K562 (cell line): ENCODE measurements at regions not wholly inside any gene's neighbourhood (a gene's known extent, or its start where the extent isn't known, plus 50 kb on each side); places are given as distances from the start of the nearest gene placed in this dataset.
"Not testable (repeated sequence)": the region's sequence is repeated elsewhere in the genome, so short reads cannot be mapped to it uniquely, and the experiment has no call there.

Experiments used
- ATAC-seq: fragments of 200-7000 bp; cut with Tn5 transposase; 3 replicates; pipeline ENCODE4 v1.9.1; 2020; ENCODE audit warnings: moderate library complexity
- BruUV-seq: library from RNA; stranded (reverse); fragments of 400-500 nt; replicated peaks from 2 replicates; lab custom pipeline; 2021; lab: Mats Ljungman, UMichigan
- CTCF ChIA-PET: fragments of 300-600 bp; formaldehyde crosslinking; extraction: SDS; loops from one replicate; lab custom pipeline; 2021; ENCODE audit warnings: low intra/inter-chr PET ratio; lab: Yijun Ruan, JAX
- POLR2A ChIA-PET: fragments of 300-600, 350-650 bp; sonication (Branson Sonifier 250); formaldehyde crosslinking; extraction: SDS; loops from one replicate; lab custom pipeline; 2021; ENCODE audit warnings: antibody characterized with exemption, inconsistent platforms; lab: Yijun Ruan, JAX
- DNase-seq, 4 experiments: peaks; one replicate each; pipeline versions ENCODE4 v3.0.0 to v3.0.0-alpha.2; 2011 to 2018; ENCODE audit warnings: low spot score in 3 of 4, mixed read lengths in 3 of 4; ENCODE audit errors: extremely low read depth in 1 of 4
- FAIRE-seq: peaks from 2 replicates; lab custom pipeline; 2011; peaks lifted over from hg19 to GRCh38; lab: Jason Lieb, UNC
- H2AFZ ChIP-seq: 2 replicates; pipeline ENCODE4 v1.6.0; 2011; ENCODE audit warnings: low read depth, low read length, control low read depth, inconsistent platforms
- H3K27ac ChIP-seq: fragments of 200-600 bp; 3 replicates; pipeline ENCODE4 v1.8.0; 2011; ENCODE audit warnings: low read depth, mild to moderate bottlenecking, control low read depth, inconsistent platforms, low read length, moderate library complexity, mixed read lengths; ENCODE audit errors: extremely low read depth
- H3K27me3 ChIP-seq, 2 experiments: fragments of 300-600 bp in 1 of 2; 2 replicates in 1 of 2; 3 replicates in 1 of 2; pipeline versions ENCODE4 v1.6.0 to v1.8.0; 2011; ENCODE audit warnings: inconsistent platforms in 2 of 2, low read length in 2 of 2, mild to moderate bottlenecking in 1 of 2, mixed read lengths in 1 of 2, moderate library complexity in 1 of 2; ENCODE audit not compliant: control insufficient read depth in 2 of 2, insufficient read depth in 2 of 2
- H3K36me3 ChIP-seq: fragments of 300-600 bp; 3 replicates; pipeline ENCODE4 v1.8.0; 2011; ENCODE audit warnings: mild to moderate bottlenecking, low read length, inconsistent platforms; ENCODE audit not compliant: control insufficient read depth, insufficient read depth
- H3K4me1 ChIP-seq, 2 experiments: fragments of 200-600 bp in 1 of 2; replicated peaks in 1 of 2; 2 replicates in 1 of 2; 3 replicates in 1 of 2; pipeline versions ENCODE4 v1.5.1 to v1.8.0; 2011; ENCODE audit warnings: inconsistent platforms in 2 of 2, low read length in 2 of 2, mild to moderate bottlenecking in 1 of 2, mixed read lengths in 1 of 2, moderate library complexity in 1 of 2; ENCODE audit not compliant: control insufficient read depth in 2 of 2, insufficient read depth in 2 of 2
- H3K4me2 ChIP-seq: 2 replicates; pipeline ENCODE4 v1.6.1; 2011; ENCODE audit warnings: low read length, control low read depth, inconsistent platforms, mixed read lengths; ENCODE audit not compliant: insufficient read depth
- H3K4me3 ChIP-seq: fragments of 200-600 bp; sonication (generic), shearing (Covaris generic); 2 replicates; pipeline ENCODE4 v1.5.1; 2016; ENCODE audit warnings: control low read depth, inconsistent platforms
- H3K79me2 ChIP-seq: fragments of 200-600 bp; 3 replicates; pipeline ENCODE4 v1.8.0; 2011; ENCODE audit warnings: low read length, inconsistent platforms; ENCODE audit not compliant: control insufficient read depth, insufficient read depth
- H3K9ac ChIP-seq, 2 experiments: 2 replicates each; pipeline versions ENCODE4 v1.6.0 to v1.6.1; 2011; ENCODE audit warnings: low read depth in 2 of 2, low read length in 2 of 2, control low read depth in 1 of 2, inconsistent platforms in 1 of 2, mild to moderate bottlenecking in 1 of 2, mixed read lengths in 1 of 2; ENCODE audit not compliant: insufficient read depth in 1 of 2
- H3K9me1 ChIP-seq: one replicate; pipeline ENCODE4 v1.6.0; 2011; ENCODE audit warnings: inconsistent platforms, mild to moderate bottlenecking, low read length, moderate library complexity; ENCODE audit not compliant: control insufficient read depth, insufficient read depth
- H3K9me3 ChIP-seq: replicated peaks from 2 replicates; pipeline ENCODE4 v1.5.1; 2011; ENCODE audit warnings: low read depth, low read length, inconsistent platforms; ENCODE audit not compliant: control insufficient read depth, insufficient read depth
- H4K20me1 ChIP-seq: replicated peaks from 2 replicates; pipeline ENCODE4 v1.6.1; 2011; ENCODE audit warnings: low read length, inconsistent platforms, mixed read lengths; ENCODE audit not compliant: control insufficient read depth, insufficient read depth
- WGBS: fragments of 100-300 bp; shearing (Covaris generic); methylation state at CpG from one replicate; pipeline ENCODE4 v1.1.6; 2016; ENCODE audit warnings: low coverage, mixed read lengths; ENCODE audit not compliant: insufficient coverage; ENCODE audit errors: missing lambda C conversion rate; 5-methylcytosine and 5-hydroxymethylcytosine counted together
- in situ Hi-C: fragments of 300-500 bp; cut with MboI; formaldehyde crosslinking; loops from 4 replicates; pipeline ENCODE4 v1.15.0; 2018; ENCODE audit warnings: inconsistent platforms, mixed read lengths
- intact Hi-C: fragments of 100-400 bp; cut with micrococcal nuclease; formaldehyde crosslinking; loops from 2 replicates; pipeline ENCODE4 v1.14.2; 2022

DNA sequence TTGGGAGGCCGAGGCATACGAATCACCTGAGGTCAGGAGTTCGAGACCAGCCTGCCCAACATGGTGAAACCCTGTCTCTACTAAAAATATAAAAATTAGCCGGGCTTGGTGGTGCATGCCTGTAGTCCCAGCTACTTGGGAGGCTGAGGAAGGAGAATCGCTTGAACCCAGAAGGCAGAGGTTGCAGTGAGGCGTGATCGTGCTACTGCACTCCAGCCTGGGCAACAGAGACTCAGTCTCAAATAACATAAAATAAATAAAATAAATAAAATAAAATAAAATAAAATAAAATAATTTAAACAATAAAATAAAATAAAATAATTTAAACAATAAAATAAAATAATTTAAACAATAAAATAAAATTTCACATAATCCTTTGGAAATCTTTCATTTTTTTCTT lies 149.1 kb downstream of the GOLGA8K start:
- H3K4me3 ChIP-seq, H3K79me2 ChIP-seq, H3K36me3 ChIP-seq, BruUV-seq, H3K9ac ChIP-seq, H3K27me3 ChIP-seq, POLR2A ChIA-PET, H2AFZ ChIP-seq, H3K4me2 ChIP-seq, H3K27ac ChIP-seq, CTCF ChIA-PET, H3K4me1 ChIP-seq, H4K20me1 ChIP-seq, intact Hi-C loops, H3K9me3 ChIP-seq, ATAC-seq, DNase-seq, in situ Hi-C loops, H3K9me1 ChIP-seq, FAIRE-seq: not testable (repeated sequence)
- 0% methylated on average over 3 of the region's 7 CpGs for WGBS

DNA sequence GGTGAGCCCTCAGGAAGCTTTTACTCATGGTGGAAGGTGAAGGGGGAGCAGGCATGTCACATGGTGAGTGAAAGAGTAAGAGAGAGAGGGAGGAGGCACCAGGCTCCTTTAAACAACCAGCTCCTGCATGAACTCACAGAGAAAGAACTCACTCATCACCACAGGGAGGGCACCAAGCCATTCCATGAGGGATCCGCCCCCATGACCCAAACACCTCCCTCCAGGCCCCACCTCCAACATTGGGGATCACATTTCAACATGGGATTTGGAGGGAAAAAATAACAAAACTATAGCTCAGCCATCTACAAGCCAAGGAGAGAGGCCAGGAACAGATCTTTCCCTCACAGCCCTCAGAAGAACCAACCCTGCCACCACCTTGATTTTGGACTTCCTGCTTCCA lies 153.9 kb downstream of the GOLGA8K start:
- CTCF ChIA-PET, DNase-seq, intact Hi-C loops, H3K4me2 ChIP-seq, H3K4me3 ChIP-seq, H3K27me3 ChIP-seq, H3K79me2 ChIP-seq, H4K20me1 ChIP-seq, H3K27ac ChIP-seq, FAIRE-seq, H3K36me3 ChIP-seq, H2AFZ ChIP-seq, BruUV-seq, H3K9me3 ChIP-seq, H3K4me1 ChIP-seq, H3K9ac ChIP-seq, ATAC-seq, in situ Hi-C loops, POLR2A ChIA-PET, H3K9me1 ChIP-seq: not testable (repeated sequence)
- 0% methylated on average over 1 of the region's 1 CpG for WGBS

DNA sequence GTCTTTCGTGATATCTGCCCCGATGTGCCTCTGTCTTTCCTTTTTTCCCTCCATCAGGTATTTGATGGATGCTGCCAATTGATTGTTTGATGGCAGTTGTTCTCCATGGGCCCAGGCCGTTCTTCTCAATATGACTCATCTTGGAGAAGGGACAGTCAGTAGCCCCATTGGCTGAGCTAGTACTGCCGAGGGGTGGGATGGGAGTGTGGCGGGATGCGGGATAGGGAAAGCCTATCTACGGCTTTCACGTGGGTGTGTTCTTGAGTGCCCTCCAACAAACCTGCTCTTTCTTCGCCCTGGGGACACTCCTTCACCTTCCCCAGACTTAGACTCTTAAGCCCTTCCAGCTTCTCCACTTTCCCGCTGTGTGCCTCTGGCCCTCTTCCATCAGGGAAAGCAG lies 159.4 kb downstream of the GOLGA8K start:
- H4K20me1 ChIP-seq, H3K4me1 ChIP-seq, H3K27ac ChIP-seq, in situ Hi-C loops, DNase-seq, H3K27me3 ChIP-seq, ATAC-seq, BruUV-seq, H3K4me2 ChIP-seq, intact Hi-C loops, H3K9me1 ChIP-seq, H3K9me3 ChIP-seq, H3K79me2 ChIP-seq, POLR2A ChIA-PET, H3K36me3 ChIP-seq, H3K4me3 ChIP-seq, H3K9ac ChIP-seq, CTCF ChIA-PET, H2AFZ ChIP-seq: not testable (repeated sequence)
- peak; percentile 26 for FAIRE-seq
- WGBS = no CpG with 5 or more reads among the region's 10 CpGs

DNA sequence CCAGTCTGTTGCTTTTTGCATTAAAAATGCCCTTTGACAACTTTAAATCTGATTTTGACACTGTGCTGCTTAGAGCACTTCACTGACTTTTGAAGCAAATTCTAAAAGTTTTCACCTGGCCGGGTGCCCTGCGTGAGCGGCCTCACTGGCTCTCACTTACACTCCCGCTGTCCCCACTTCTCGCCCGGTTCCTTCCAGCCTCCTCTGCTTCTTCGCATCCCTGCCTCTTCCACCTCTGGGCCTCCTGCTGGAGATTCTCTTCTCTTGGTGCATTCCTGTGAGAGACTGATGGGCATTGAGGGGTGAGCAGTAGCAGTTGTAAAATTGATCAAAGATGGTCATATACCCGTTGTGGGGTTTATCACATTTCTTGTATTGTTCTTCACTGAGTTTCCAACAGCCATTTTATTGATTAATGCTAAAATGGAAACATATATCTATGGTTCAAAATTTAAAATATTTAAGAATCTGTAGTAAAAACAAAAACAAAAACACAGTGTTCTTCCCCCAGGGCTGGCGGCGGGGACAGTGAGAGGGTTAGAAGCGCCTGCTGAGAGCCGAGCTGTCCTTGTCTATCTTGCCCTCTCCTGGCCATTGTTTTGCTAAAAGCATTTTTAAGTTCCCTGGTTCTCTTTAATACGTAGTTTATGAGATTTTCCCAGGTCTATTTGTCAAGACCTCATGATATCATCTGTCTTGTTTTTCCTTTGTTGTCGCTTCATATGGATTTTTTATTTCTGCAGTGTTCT lies 160.1 kb downstream of the GOLGA8K start:
- in situ Hi-C loops = not testable (repeated sequence)

More for the DNA sequence above, 160.1 kb downstream of the GOLGA8K start:
- H3K9me3 ChIP-seq, H3K36me3 ChIP-seq, BruUV-seq, H4K20me1 ChIP-seq, H3K27ac ChIP-seq, H3K9me1 ChIP-seq, H3K9ac ChIP-seq, H3K4me1 ChIP-seq, FAIRE-seq, H3K4me2 ChIP-seq, H2AFZ ChIP-seq, intact Hi-C loops, H3K79me2 ChIP-seq, DNase-seq, H3K4me3 ChIP-seq, POLR2A ChIA-PET, CTCF ChIA-PET, H3K27me3 ChIP-seq: not testable (repeated sequence)
- ATAC-seq = 0 out of 3 replicates have a peak, but pooled peaks have one; percentile 38
- 0% methylated on average over 6 of the region's 14 CpGs for WGBS
